Activated B cell treated with CpG ODN at 0.5 μM for 24 hours (primary cell): ENCODE measurements at regions not wholly inside any gene's neighbourhood (a gene's known extent, or its start where the extent isn't known, plus 50 kb on each side); places are given as distances from the start of the nearest gene placed in this dataset.
"Not testable (repeated sequence)": the region's sequence is repeated elsewhere in the genome, so short reads cannot be mapped to it uniquely, and the experiment has no call there.

Source experiments
- ATAC-seq: fragments of 200-7000 bp; cut with Tn5 transposase; one replicate; pipeline ENCODE4 v1.10.0; 2021; ENCODE audit warnings: low read depth, mild to moderate bottlenecking, moderate library complexity
- CTCF ChIA-PET: fragments of 350-600 bp; sonication (Branson Sonifier 250); formaldehyde crosslinking; loops from one replicate; lab custom pipeline; 2021; ENCODE audit warnings: antibody characterized with exemption; lab: Charles Lee
- POLR2A ChIA-PET: fragments of 350-600 bp; sonication (Branson Sonifier 250); formaldehyde crosslinking; loops from one replicate; lab custom pipeline; 2021; ENCODE audit warnings: antibody characterized with exemption; lab: Charles Lee
- DNase-seq: peaks from one replicate; pipeline ENCODE4 v3.0.0; 2022
- H3K27ac Mint-ChIP-seq: one replicate; pipeline ENCODE4 v1.8.0; 2020; ENCODE audit warnings: mixed read lengths
- H3K27me3 Mint-ChIP-seq: one replicate; pipeline ENCODE4 v1.8.0; 2021; ENCODE audit warnings: mixed read lengths
- H3K36me3 Mint-ChIP-seq: one replicate; pipeline ENCODE4 v1.8.0; 2021; ENCODE audit warnings: low read depth, mixed read lengths
- H3K4me1 Mint-ChIP-seq: one replicate; pipeline ENCODE4 v1.8.0; 2021; ENCODE audit warnings: mixed read lengths
- H3K4me3 Mint-ChIP-seq: one replicate; pipeline ENCODE4 v1.8.0; 2020; ENCODE audit warnings: mild to moderate bottlenecking, mixed read lengths
- H3K9me3 Mint-ChIP-seq: one replicate; pipeline ENCODE4 v1.8.0; 2020; ENCODE audit warnings: mixed read lengths
- CTCF ChIP-seq: fragments of 200-600 bp; IDR thresholded peaks from one replicate; pipeline ENCODE4 v1.8.0; 2022; ENCODE audit warnings: antibody characterized with exemption, mild to moderate bottlenecking
- intact Hi-C: fragments of 100-400 bp; cut with micrococcal nuclease; formaldehyde crosslinking; loops from one replicate; pipeline ENCODE4 v1.15.1; 2024

GRCh38 chr17:6373599-6373998 lies 61.3 kb downstream of the AIPL1 start:
- H3K36me3 Mint-ChIP-seq, ATAC-seq, H3K27me3 Mint-ChIP-seq, H3K27ac Mint-ChIP-seq, POLR2A ChIA-PET, intact Hi-C loops, H3K4me3 Mint-ChIP-seq, DNase-seq, CTCF ChIA-PET: not testable (repeated sequence)
- peaks cover 13% of the 10 kb centered on the region for H3K9me3 Mint-ChIP-seq
- H3K4me1 Mint-ChIP-seq: peaks cover 12% of the 10 kb centered on the region

GRCh38 chr17:6366221-6366666 lies 68.7 kb downstream of the AIPL1 start:
- H3K9me3 Mint-ChIP-seq: no peaks in the 10 kb centered on the region
- POLR2A ChIA-PET: no interaction called here
- no peak overlapping the region for H3K27ac Mint-ChIP-seq
- H3K4me1 Mint-ChIP-seq: no peaks in the 10 kb centered on the region
- ATAC-seq: no peak
- CTCF ChIA-PET: no interaction called here
- intact Hi-C loops: no loop called here
- H3K27me3 Mint-ChIP-seq: peaks cover 37% of the 10 kb centered on the region
- H3K4me3 Mint-ChIP-seq: no peak overlapping the region
- no peaks in the 10 kb centered on the region for H3K36me3 Mint-ChIP-seq
- no peak for TF ChIP-seq CTCF
- DNase-seq: no peak

GRCh38 chr17:6365200-6365943 lies 69.5 kb downstream of the AIPL1 start:
- H3K27me3 Mint-ChIP-seq: peaks cover 36% of the 10 kb centered on the region
- H3K36me3 Mint-ChIP-seq: no peaks in the 10 kb centered on the region
- no peak overlapping the region for H3K4me3 Mint-ChIP-seq
- DNase-seq: no peak
- H3K4me1 Mint-ChIP-seq: no peaks in the 10 kb centered on the region
- ATAC-seq: no peak
- ChIA-PET CTCF (no interaction called here), POLR2A (no interaction called here)
- no peak overlapping the region for H3K27ac Mint-ChIP-seq
- intact Hi-C loops: no loop called here
- no peak for TF ChIP-seq CTCF
- no peaks in the 10 kb centered on the region for H3K9me3 Mint-ChIP-seq

GRCh38 chr17:6361733-6362132 lies 73.2 kb downstream of the AIPL1 start:
- POLR2A ChIA-PET: no interaction called here
- DNase-seq (no peak), ATAC-seq (no peak)
- intact Hi-C loops: no loop called here
- Mint-ChIP-seq H3K27me3 (peaks cover 36% of the 10 kb centered on the region), H3K4me1 (no peaks in the 10 kb centered on the region), H3K4me3 (no peak overlapping the region), H3K27ac (no peak overlapping the region), H3K36me3 (no peaks in the 10 kb centered on the region), H3K9me3 (no peaks in the 10 kb centered on the region)
- no peak for TF ChIP-seq CTCF
- CTCF ChIA-PET: no interaction called here

GRCh38 chr17:6358131-6358530 lies 76.8 kb downstream of the AIPL1 start:
- Mint-ChIP-seq H3K36me3 (no peaks in the 10 kb centered on the region), H3K9me3 (no peaks in the 10 kb centered on the region), H3K27ac (no peak overlapping the region), H3K4me1 (no peaks in the 10 kb centered on the region), H3K27me3 (peaks cover 23% of the 10 kb centered on the region), H3K4me3 (no peak overlapping the region)
- ChIA-PET POLR2A (no interaction called here), CTCF (no interaction called here)
- DNase-seq (no peak), ATAC-seq (no peak)
- intact Hi-C loops: no loop called here
- no peak for TF ChIP-seq CTCF

- intact Hi-C loops: no loop called here
- H3K9me3 Mint-ChIP-seq: no peaks in the 10 kb centered on the region
- peaks cover 24% of the 10 kb centered on the region for H3K27me3 Mint-ChIP-seq
- no peaks in the 10 kb centered on the region for H3K4me1 Mint-ChIP-seq
- H3K36me3 Mint-ChIP-seq: no peaks in the 10 kb centered on the region
- H3K27ac Mint-ChIP-seq: no peak overlapping the region
- ChIA-PET POLR2A (no interaction called here), CTCF (no interaction called here)
- no peak overlapping the region for H3K4me3 Mint-ChIP-seq
- DNase-seq: no peak
- no peak for TF ChIP-seq CTCF
- no peak for ATAC-seq
Measured at GRCh38 chr17:6356562-6356961, 78.4 kb downstream of the AIPL1 start.
